ENCODE measurements at regions not wholly inside any gene's neighbourhood (a gene's known extent, or its start where the extent isn't known, plus 50 kb on each side); places are given as distances from the start of the nearest gene placed in this dataset.
A peak's percentile ranks its signal among the peaks of the same experiment; 100 is the strongest.

GRCh38 chr9:693201-694091 is 148.1 kb upstream of the DMRT1 start:
- peak; percentile 66 for DNase-seq (ENCODE audit: low spot score)

DNA sequence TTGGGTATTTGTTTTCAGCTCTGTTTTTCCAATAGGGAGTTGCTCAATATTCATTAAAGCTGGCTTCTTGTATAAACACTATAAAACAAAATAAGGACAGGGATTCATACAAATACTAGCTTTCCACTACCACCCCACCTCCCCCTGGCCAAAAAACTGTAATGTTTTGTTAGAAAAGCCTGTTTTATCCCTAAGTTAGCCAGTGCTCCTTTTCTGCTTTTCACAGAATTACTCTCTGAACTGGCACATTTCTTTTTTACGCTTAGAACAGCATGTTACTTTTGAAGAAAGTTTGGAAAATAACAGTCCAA is 147.4 kb upstream of the DMRT1 start:
- DNase-seq (ENCODE audit: low spot score) = no peak

GRCh38 chr9:694403-695154 is 146.9 kb upstream of the DMRT1 start:
- no peak for DNase-seq (ENCODE audit: low spot score)

DNA sequence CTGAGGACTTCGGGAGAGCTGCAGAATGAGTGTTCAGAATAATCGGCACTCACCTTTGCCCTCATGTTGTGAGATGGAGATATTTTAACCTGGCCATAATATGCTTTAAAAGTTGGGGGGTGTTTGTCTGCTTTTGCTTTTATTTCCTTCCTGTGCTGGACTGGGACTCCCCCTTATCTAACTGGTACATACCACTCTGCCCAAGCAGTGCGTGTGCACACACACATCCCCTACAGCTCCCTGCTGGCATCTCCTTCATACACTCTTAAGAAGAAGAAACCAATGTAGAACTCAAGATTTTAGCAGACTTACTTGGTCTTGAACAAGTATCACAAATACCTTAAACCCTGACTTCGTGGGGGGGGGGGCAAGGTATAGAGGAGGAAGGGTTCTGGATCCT is 146.2 kb upstream of the DMRT1 start:
- no peak for DNase-seq (ENCODE audit: low spot score)

- no peak for DNase-seq (ENCODE audit: low spot score)
These were observed 144.9 kb upstream of the DMRT1 start for GRCh38 chr9:696332-697323.

- no peak for DNase-seq (ENCODE audit: low spot score)
These were observed 143.2 kb upstream of the DMRT1 start for GRCh38 chr9:698276-698675.

DNA sequence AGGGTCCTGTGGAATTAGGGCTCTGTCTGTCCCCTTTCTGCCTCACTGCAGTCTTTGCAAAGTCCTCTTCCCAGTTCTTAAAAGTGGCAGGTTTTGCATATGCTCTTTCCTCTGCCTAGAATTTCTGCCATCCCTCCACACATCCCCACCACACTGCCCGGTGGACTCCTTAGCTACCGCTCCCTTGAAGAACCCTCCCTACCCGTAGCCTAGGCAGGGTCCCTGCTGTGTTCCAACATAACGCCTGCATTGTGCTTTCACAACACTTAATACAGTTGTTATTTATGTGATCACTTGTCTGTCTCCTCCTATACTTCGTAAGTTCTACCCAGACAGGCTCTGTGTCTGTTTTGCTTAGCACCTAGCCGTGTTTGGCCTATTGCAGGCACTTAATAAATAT is 142.5 kb upstream of the DMRT1 start:
- no peak for DNase-seq (ENCODE audit: low spot score)

DNA sequence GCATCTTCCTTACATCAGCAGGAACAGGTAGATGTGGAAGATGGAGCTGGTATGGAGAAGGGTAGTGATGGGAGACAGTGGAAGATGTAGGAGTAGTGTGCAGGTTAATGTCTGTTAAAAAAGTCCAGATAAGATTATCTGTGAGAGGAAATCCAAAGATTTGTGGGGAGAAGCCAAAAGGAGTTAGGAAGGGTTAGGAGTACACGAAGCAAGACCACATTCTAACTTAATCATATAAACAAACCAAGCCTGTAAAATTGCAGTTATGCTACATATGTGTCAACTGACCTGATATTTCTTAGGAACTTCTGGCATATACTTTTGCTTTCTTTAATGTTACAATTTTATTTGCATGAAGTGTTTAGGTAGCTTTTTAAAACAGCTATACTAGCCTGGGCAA is 142.1 kb upstream of the DMRT1 start:
- DNase-seq (ENCODE audit: low spot score) = no peak

DNA sequence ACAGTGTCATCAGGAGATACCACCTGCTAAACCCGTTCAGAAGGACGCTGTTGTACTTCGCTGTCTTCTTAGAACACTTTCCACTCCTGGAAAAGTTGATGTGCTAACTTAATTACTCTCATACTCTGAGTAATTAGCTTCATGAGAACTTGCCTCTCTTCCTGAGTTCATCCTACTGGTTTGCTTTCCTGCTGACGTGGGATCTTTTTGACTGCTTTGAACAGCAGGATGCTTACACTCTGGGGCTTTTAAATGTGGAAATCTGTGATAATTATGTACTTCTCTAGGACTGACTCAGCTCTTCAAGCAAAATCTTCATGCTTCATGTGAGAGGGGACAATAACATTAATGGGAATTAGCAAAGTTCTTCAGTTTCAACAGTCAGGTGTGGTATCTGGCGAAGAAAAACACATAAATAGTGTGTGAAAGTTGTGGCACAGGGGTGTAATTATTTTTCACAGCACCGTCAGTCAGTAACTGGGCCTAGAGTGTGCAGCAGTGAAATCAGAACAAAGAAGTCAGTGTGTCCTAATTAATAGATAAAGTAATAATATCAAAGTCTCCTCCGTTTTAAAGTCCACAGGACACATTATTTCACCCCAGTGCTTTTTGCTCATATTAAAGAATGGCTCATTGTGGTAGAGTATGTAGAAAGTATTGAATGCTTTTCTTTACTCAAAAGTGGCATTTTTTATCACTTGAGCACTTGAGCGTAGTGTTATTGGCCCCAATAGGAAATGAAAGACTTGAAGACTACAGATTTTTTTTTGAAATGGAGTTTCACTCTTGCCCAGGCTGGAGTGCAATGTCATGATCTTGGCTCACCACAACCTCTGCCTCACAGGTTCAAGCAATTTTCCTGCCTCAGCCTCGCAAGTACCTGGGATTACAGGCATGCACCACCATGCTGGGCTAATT is 140.9 kb upstream of the DMRT1 start:
- no peak for DNase-seq (ENCODE audit: low spot score)

- DNase-seq (ENCODE audit: low spot score) = no peak
These were observed 138.1 kb upstream of the DMRT1 start for GRCh38 chr9:703392-703791.

DNA sequence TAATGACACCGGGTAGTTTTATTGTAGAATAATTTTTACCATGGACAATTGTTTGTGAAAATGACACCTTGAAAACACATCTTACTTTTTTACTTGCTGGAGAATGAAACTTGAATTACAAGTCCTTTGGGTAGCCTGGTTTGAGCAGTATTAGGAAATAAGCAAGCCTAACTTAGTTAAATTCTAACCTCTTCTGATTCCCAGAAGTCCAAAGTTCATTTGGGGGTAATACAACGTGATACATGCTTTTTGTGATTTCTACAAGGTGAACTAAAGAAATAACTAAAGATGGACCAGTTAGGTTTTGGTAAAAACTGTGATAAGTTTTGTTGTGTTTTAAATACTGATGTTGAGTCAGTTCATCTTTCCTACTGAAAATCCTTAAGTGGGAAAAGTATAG is 135.4 kb upstream of the DMRT1 start:
- no peak for DNase-seq (ENCODE audit: low spot score)

DNA sequence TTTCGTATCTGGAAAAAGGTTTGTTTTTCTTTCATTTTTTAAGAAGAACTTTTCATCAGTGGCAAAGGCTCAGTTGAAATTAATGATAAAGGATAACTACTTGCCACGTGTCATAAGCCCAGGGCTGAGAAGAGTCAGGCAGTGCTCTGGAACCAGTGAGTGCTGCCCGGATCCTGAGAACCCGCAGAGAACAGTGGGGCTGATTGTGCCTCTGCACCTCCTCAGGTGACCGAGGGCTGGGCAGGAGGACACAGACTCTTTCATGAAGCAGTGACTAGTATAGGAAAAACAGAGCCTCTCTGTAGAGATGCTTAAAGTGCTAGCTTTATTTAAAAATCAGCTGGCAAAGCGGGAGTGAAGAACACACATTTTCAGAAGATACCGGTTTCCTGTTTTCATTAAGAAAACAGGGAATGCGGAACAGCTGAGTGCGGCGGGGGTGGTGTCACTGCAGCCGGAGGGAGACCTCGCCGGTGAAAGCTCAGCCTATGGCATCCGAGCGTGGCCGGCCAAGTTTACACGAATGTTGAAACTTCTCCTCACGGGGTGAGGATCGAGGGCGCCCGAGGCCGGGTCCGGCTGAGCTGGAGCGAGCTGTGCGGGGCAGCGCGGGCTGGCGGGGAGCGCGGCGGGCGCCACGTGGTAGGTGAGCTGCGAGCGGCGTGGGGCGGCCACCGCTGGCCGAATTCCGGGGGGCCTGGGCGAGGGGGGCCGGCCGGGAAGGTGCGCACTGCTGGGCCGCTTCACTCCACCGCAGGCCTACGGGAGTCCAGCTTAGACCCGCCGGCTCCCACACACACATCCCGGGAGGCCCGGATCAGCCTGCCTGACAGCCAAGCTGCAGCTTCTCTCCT is 134.7 kb upstream of the DMRT1 start:
- DNase-seq (ENCODE audit: low spot score) = peak; percentile 68

DNA sequence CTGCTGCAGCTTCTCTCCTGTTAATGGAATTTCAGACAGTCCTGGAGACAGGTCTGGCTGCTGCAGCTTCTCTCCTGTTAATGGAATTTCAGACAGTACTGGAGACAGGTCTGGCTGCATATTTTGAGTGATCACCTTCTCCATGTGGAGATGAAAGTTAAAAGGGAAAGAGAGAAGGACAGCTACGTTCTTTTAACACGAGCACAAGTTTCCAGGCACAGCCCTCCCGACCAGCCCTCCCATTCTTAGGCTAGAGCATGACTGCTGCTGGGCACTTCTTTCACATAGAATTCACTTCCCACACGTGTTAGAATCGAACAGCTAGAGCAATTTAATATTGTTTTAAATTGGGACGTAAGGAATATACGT is 133.3 kb upstream of the DMRT1 start:
- no peak for DNase-seq (ENCODE audit: low spot score)

DNA sequence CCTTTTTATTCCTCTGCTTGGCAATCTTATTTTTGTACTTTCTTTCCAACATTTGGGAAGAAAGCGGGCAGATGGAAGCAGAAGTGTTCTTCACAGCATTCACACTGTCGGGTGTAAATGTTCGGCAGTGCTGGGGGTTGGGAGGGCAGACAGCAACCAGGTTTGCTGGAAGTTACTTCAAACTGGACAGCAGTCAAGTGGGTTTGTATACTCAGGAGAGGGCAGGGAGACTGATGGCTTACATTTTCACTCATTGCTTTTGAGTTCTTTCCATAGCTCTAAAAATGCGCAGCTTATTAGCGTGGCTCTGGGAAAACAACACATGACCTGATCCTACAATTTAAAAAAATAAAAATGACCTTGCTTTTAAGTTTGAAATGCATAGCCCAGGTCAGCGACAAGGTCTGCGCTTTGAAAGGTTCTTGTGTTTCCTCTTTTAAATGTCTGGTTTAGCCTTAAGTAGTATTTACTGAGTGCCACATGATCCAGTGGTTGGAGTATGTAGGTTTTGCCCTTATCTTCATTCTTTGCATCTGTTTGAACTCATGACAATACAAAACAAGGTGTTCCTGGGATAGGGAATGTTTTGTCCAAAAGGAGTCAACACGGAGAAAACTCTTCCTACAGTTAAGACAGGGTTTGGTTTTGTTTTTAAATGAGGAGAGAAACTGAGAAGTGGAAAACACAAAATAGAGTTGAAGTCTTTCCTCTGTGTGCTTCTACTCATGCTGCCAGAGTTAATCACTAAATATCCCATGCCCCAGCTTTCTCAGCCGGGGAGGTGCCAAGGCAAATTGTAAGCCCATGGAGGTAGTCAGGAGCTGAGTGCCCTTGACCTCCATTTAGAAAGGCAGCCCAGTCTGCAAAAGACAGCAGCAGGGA is 132.7 kb upstream of the DMRT1 start:
- DNase-seq (ENCODE audit: low spot score) = no peak

- no peak for DNase-seq (ENCODE audit: low spot score)
These were observed 130.3 kb upstream of the DMRT1 start for GRCh38 chr9:710951-711745.

GRCh38 chr9:711761-712553 is 129.5 kb upstream of the DMRT1 start:
- no peak for DNase-seq (ENCODE audit: low spot score)

GRCh38 chr9:712643-713042 is 128.9 kb upstream of the DMRT1 start:
- no peak for DNase-seq (ENCODE audit: low spot score)

All from mucosa of gallbladder (tissue), 1 donor.